ENCODE measurements at regions not wholly inside any gene's neighbourhood (a gene's known extent, or its start where the extent isn't known, plus 50 kb on each side); places are given as distances from the start of the nearest gene placed in this dataset.
"Not testable (repeated sequence)": the region's sequence is repeated elsewhere in the genome, so short reads cannot be mapped to it uniquely, and the experiment has no call there.

GRCh38 chr7:49700841-49701240, 72.6 kb upstream of the VWC2 start:
- Mint-ChIP-seq H3K4me1 (no peaks in the 10 kb centered on the region), H3K27ac (no peak overlapping the region), H3K4me3 (no peak overlapping the region), H3K9me3 (no peaks in the 10 kb centered on the region), H3K36me3 (no peaks in the 10 kb centered on the region), H3K27me3 (no peaks in the 10 kb centered on the region)
- DNase-seq = no peak

GRCh38 chr7:49702099-49702498, 71.3 kb upstream of the VWC2 start:
- Mint-ChIP-seq H3K36me3 (no peaks in the 10 kb centered on the region), H3K4me1 (no peaks in the 10 kb centered on the region), H3K27me3 (peaks cover 2% of the 10 kb centered on the region), H3K27ac (no peak overlapping the region), H3K4me3 (no peak overlapping the region), H3K9me3 (no peaks in the 10 kb centered on the region)
- DNase-seq = no peak

- Mint-ChIP-seq H3K9me3 (no peaks in the 10 kb centered on the region), H3K36me3 (no peaks in the 10 kb centered on the region), H3K27ac (no peak overlapping the region), H3K27me3 (peaks cover 5% of the 10 kb centered on the region), H3K4me1 (no peaks in the 10 kb centered on the region), H3K4me3 (no peak overlapping the region)
- DNase-seq = no peak
Observed at GRCh38 chr7:49703337-49703736, 70.1 kb upstream of the VWC2 start.

GRCh38 chr7:49703881-49704280, 69.6 kb upstream of the VWC2 start:
- H3K36me3 Mint-ChIP-seq = no peaks in the 10 kb centered on the region
- no peaks in the 10 kb centered on the region for H3K9me3 Mint-ChIP-seq
- H3K27ac Mint-ChIP-seq = no peak overlapping the region
- peaks cover 5% of the 10 kb centered on the region for H3K27me3 Mint-ChIP-seq
- DNase-seq = no peak
- H3K4me1 Mint-ChIP-seq = no peaks in the 10 kb centered on the region
- no peak overlapping the region for H3K4me3 Mint-ChIP-seq

- Mint-ChIP-seq H3K27me3 (peaks cover 5% of the 10 kb centered on the region), H3K27ac (no peak overlapping the region), H3K4me1 (no peaks in the 10 kb centered on the region), H3K36me3 (no peaks in the 10 kb centered on the region), H3K9me3 (no peaks in the 10 kb centered on the region), H3K4me3 (no peak overlapping the region)
- DNase-seq = no peak
Observed at GRCh38 chr7:49706106-49706505, 67.3 kb upstream of the VWC2 start.

- H3K36me3 Mint-ChIP-seq = no peaks in the 10 kb centered on the region
- no peak overlapping the region for H3K4me3 Mint-ChIP-seq
- no peak for DNase-seq
- peaks cover 5% of the 10 kb centered on the region for H3K27me3 Mint-ChIP-seq
- no peaks in the 10 kb centered on the region for H3K9me3 Mint-ChIP-seq
- H3K4me1 Mint-ChIP-seq = no peaks in the 10 kb centered on the region
- no peak overlapping the region for H3K27ac Mint-ChIP-seq
Observed at GRCh38 chr7:49707891-49708290, 65.5 kb upstream of the VWC2 start.

GRCh38 chr7:49708590-49708989, 64.8 kb upstream of the VWC2 start:
- Mint-ChIP-seq H3K27ac (no peak overlapping the region), H3K4me3 (no peak overlapping the region), H3K27me3 (peaks cover 5% of the 10 kb centered on the region), H3K9me3 (no peaks in the 10 kb centered on the region), H3K4me1 (no peaks in the 10 kb centered on the region), H3K36me3 (no peaks in the 10 kb centered on the region)
- no peak for DNase-seq

GRCh38 chr7:49711072-49711723, 62.2 kb upstream of the VWC2 start:
- not testable (repeated sequence) for H3K27ac Mint-ChIP-seq, H3K27me3 Mint-ChIP-seq, DNase-seq, H3K4me3 Mint-ChIP-seq, H3K4me1 Mint-ChIP-seq, H3K36me3 Mint-ChIP-seq, H3K9me3 Mint-ChIP-seq

- DNase-seq = no peak
- Mint-ChIP-seq H3K27me3 (peaks cover 4% of the 10 kb centered on the region), H3K4me3 (no peak overlapping the region), H3K9me3 (no peaks in the 10 kb centered on the region), H3K36me3 (no peaks in the 10 kb centered on the region), H3K4me1 (no peaks in the 10 kb centered on the region), H3K27ac (no peak overlapping the region)
Observed at GRCh38 chr7:49714182-49714581, 59.3 kb upstream of the VWC2 start.

- no peak for DNase-seq
- Mint-ChIP-seq H3K4me3 (no peak overlapping the region), H3K27me3 (peaks cover 4% of the 10 kb centered on the region), H3K4me1 (no peaks in the 10 kb centered on the region), H3K27ac (no peak overlapping the region), H3K9me3 (no peaks in the 10 kb centered on the region), H3K36me3 (no peaks in the 10 kb centered on the region)
Observed at GRCh38 chr7:49715486-49715885, 58.0 kb upstream of the VWC2 start.

- Mint-ChIP-seq H3K36me3 (no peaks in the 10 kb centered on the region), H3K9me3 (no peaks in the 10 kb centered on the region), H3K27ac (no peak overlapping the region), H3K4me3 (no peak overlapping the region), H3K4me1 (no peaks in the 10 kb centered on the region), H3K27me3 (peaks cover 4% of the 10 kb centered on the region)
- no peak for DNase-seq
Observed at GRCh38 chr7:49717547-49717946, 55.9 kb upstream of the VWC2 start.

- H3K36me3 Mint-ChIP-seq = no peaks in the 10 kb centered on the region
- no peak for DNase-seq
- no peak overlapping the region for H3K27ac Mint-ChIP-seq
- peaks cover 4% of the 10 kb centered on the region for H3K27me3 Mint-ChIP-seq
- no peaks in the 10 kb centered on the region for H3K4me1 Mint-ChIP-seq
- H3K9me3 Mint-ChIP-seq = no peaks in the 10 kb centered on the region
- H3K4me3 Mint-ChIP-seq = no peak overlapping the region
Observed at GRCh38 chr7:49718760-49719159, 54.7 kb upstream of the VWC2 start.

- Mint-ChIP-seq H3K4me3 (no peak overlapping the region), H3K4me1 (no peaks in the 10 kb centered on the region), H3K9me3 (no peaks in the 10 kb centered on the region), H3K27me3 (peaks cover 3% of the 10 kb centered on the region), H3K36me3 (no peaks in the 10 kb centered on the region), H3K27ac (no peak overlapping the region)
- DNase-seq = no peak
Observed at GRCh38 chr7:49721441-49721840, 52.0 kb upstream of the VWC2 start.

All from activated naive CD8-positive, alpha-beta T cell treated with anti-CD3 and anti-CD28 coated beads for 36 hours (primary cell).